K562 (cell line): ENCODE measurements at regions not wholly inside any gene's neighbourhood (a gene's known extent, or its start where the extent isn't known, plus 50 kb on each side); places are given as distances from the start of the nearest gene placed in this dataset.

Experiments
- ATAC-seq: fragments of 200-7000 bp; cut with Tn5 transposase; 3 replicates; pipeline ENCODE4 v1.9.1; 2020; ENCODE audit warnings: moderate library complexity
- BruUV-seq: library from RNA; stranded (reverse); fragments of 400-500 nt; replicated peaks from 2 replicates; lab custom pipeline; 2021; lab: Mats Ljungman, UMichigan
- CTCF ChIA-PET: fragments of 300-600 bp; formaldehyde crosslinking; extraction: SDS; loops from one replicate; lab custom pipeline; 2021; ENCODE audit warnings: low intra/inter-chr PET ratio; lab: Yijun Ruan, JAX
- POLR2A ChIA-PET: fragments of 300-600, 350-650 bp; sonication (Branson Sonifier 250); formaldehyde crosslinking; extraction: SDS; loops from one replicate; lab custom pipeline; 2021; ENCODE audit warnings: antibody characterized with exemption, inconsistent platforms; lab: Yijun Ruan, JAX
- DNase-seq, 4 experiments: peaks; one replicate each; pipeline versions ENCODE4 v3.0.0 to v3.0.0-alpha.2; 2011 to 2018; ENCODE audit warnings: low spot score in 3 of 4, mixed read lengths in 3 of 4; ENCODE audit errors: extremely low read depth in 1 of 4
- FAIRE-seq: peaks from 2 replicates; lab custom pipeline; 2011; peaks lifted over from hg19 to GRCh38; lab: Jason Lieb, UNC
- H2AFZ ChIP-seq: 2 replicates; pipeline ENCODE4 v1.6.0; 2011; ENCODE audit warnings: low read depth, low read length, control low read depth, inconsistent platforms
- H3K27ac ChIP-seq: fragments of 200-600 bp; 3 replicates; pipeline ENCODE4 v1.8.0; 2011; ENCODE audit warnings: low read depth, mild to moderate bottlenecking, control low read depth, inconsistent platforms, low read length, moderate library complexity, mixed read lengths; ENCODE audit errors: extremely low read depth
- H3K27me3 ChIP-seq, 2 experiments: fragments of 300-600 bp in 1 of 2; 2 replicates in 1 of 2; 3 replicates in 1 of 2; pipeline versions ENCODE4 v1.6.0 to v1.8.0; 2011; ENCODE audit warnings: inconsistent platforms in 2 of 2, low read length in 2 of 2, mild to moderate bottlenecking in 1 of 2, mixed read lengths in 1 of 2, moderate library complexity in 1 of 2; ENCODE audit not compliant: control insufficient read depth in 2 of 2, insufficient read depth in 2 of 2
- H3K36me3 ChIP-seq: fragments of 300-600 bp; 3 replicates; pipeline ENCODE4 v1.8.0; 2011; ENCODE audit warnings: mild to moderate bottlenecking, low read length, inconsistent platforms; ENCODE audit not compliant: control insufficient read depth, insufficient read depth
- H3K4me1 ChIP-seq, 2 experiments: fragments of 200-600 bp in 1 of 2; replicated peaks in 1 of 2; 2 replicates in 1 of 2; 3 replicates in 1 of 2; pipeline versions ENCODE4 v1.5.1 to v1.8.0; 2011; ENCODE audit warnings: inconsistent platforms in 2 of 2, low read length in 2 of 2, mild to moderate bottlenecking in 1 of 2, mixed read lengths in 1 of 2, moderate library complexity in 1 of 2; ENCODE audit not compliant: control insufficient read depth in 2 of 2, insufficient read depth in 2 of 2
- H3K4me2 ChIP-seq: 2 replicates; pipeline ENCODE4 v1.6.1; 2011; ENCODE audit warnings: low read length, control low read depth, inconsistent platforms, mixed read lengths; ENCODE audit not compliant: insufficient read depth
- H3K4me3 ChIP-seq: fragments of 200-600 bp; sonication (generic), shearing (Covaris generic); 2 replicates; pipeline ENCODE4 v1.5.1; 2016; ENCODE audit warnings: control low read depth, inconsistent platforms
- H3K79me2 ChIP-seq: fragments of 200-600 bp; 3 replicates; pipeline ENCODE4 v1.8.0; 2011; ENCODE audit warnings: low read length, inconsistent platforms; ENCODE audit not compliant: control insufficient read depth, insufficient read depth
- H3K9ac ChIP-seq, 2 experiments: 2 replicates each; pipeline versions ENCODE4 v1.6.0 to v1.6.1; 2011; ENCODE audit warnings: low read depth in 2 of 2, low read length in 2 of 2, control low read depth in 1 of 2, inconsistent platforms in 1 of 2, mild to moderate bottlenecking in 1 of 2, mixed read lengths in 1 of 2; ENCODE audit not compliant: insufficient read depth in 1 of 2
- H3K9me1 ChIP-seq: one replicate; pipeline ENCODE4 v1.6.0; 2011; ENCODE audit warnings: inconsistent platforms, mild to moderate bottlenecking, low read length, moderate library complexity; ENCODE audit not compliant: control insufficient read depth, insufficient read depth
- H3K9me3 ChIP-seq: replicated peaks from 2 replicates; pipeline ENCODE4 v1.5.1; 2011; ENCODE audit warnings: low read depth, low read length, inconsistent platforms; ENCODE audit not compliant: control insufficient read depth, insufficient read depth
- H4K20me1 ChIP-seq: replicated peaks from 2 replicates; pipeline ENCODE4 v1.6.1; 2011; ENCODE audit warnings: low read length, inconsistent platforms, mixed read lengths; ENCODE audit not compliant: control insufficient read depth, insufficient read depth
- CCAR2 ChIP-seq: fragments of 200-400 bp; formaldehyde crosslinking; IDR thresholded peaks from 2 replicates; pipeline ENCODE4 v1.6.1; 2017; ENCODE audit warnings: mild to moderate bottlenecking, low read depth, low read length
- L3MBTL2 ChIP-seq: fragments of 450-650 bp; IDR thresholded peaks from 2 replicates; pipeline ENCODE4 v1.6.1; 2016; ENCODE audit warnings: mild to moderate bottlenecking, moderate library complexity
- RCOR1 ChIP-seq, 2 experiments: IDR thresholded peaks; 2 replicates each; pipeline ENCODE4 v1.6.1; 2012; ENCODE audit warnings: low read depth in 2 of 2, low read length in 2 of 2, borderline replicate concordance in 1 of 2, improper control_type of control experiment in 1 of 2
- RFX5 ChIP-seq: IDR thresholded peaks from 2 replicates; pipeline ENCODE4 v1.6.1; 2011; ENCODE audit warnings: low read depth, mild to moderate bottlenecking, improper control_type of control experiment, low read length
- RNF2 ChIP-seq: sonication (generic); IDR thresholded peaks from 2 replicates; pipeline ENCODE4 v1.6.1; 2016
- SMAD1 ChIP-seq: fragments of 150-350 bp; IDR thresholded peaks from 2 replicates; pipeline ENCODE4 v1.6.1; 2014; ENCODE audit warnings: low read length, low read depth; ENCODE audit not compliant: partially characterized antibody
- TBP ChIP-seq: optimal IDR thresholded peaks from 2 replicates; pipeline ENCODE3; 2011; ENCODE audit warnings: low read depth, low read length, improper control_type of control experiment
- TCF7L2 ChIP-seq: fragments of 150-350 bp; IDR thresholded peaks from 2 replicates; pipeline ENCODE4 v1.6.1; 2016; ENCODE audit warnings: low read depth, mild to moderate bottlenecking, low read length, moderate library complexity
- ZNF184 ChIP-seq: sonication (generic); formaldehyde crosslinking; IDR thresholded peaks from 2 replicates; pipeline ENCODE4 v1.5.0; 2020; ENCODE audit warnings: missing genetic modification reagents
- ZNF263 ChIP-seq: sonication (generic); formaldehyde crosslinking; IDR thresholded peaks from 2 replicates; pipeline ENCODE4 v1.8.0; 2022; ENCODE audit warnings: mild to moderate bottlenecking, missing genetic modification reagents, borderline replicate concordance
- ZNF644 ChIP-seq: fragments of 200-800 bp; sonication (Bioruptor generic); IDR thresholded peaks from 2 replicates; pipeline ENCODE4 v1.6.1; 2016; ENCODE audit warnings: low read depth, missing genetic modification characterization, missing compliant biosample characterization
- WGBS: fragments of 100-300 bp; shearing (Covaris generic); methylation state at CpG from one replicate; pipeline ENCODE4 v1.1.6; 2016; ENCODE audit warnings: low coverage, mixed read lengths; ENCODE audit not compliant: insufficient coverage; ENCODE audit errors: missing lambda C conversion rate; 5-methylcytosine and 5-hydroxymethylcytosine counted together
- in situ Hi-C: fragments of 300-500 bp; cut with MboI; formaldehyde crosslinking; loops from 4 replicates; pipeline ENCODE4 v1.15.0; 2018; ENCODE audit warnings: inconsistent platforms, mixed read lengths
- intact Hi-C: fragments of 100-400 bp; cut with micrococcal nuclease; formaldehyde crosslinking; loops from 2 replicates; pipeline ENCODE4 v1.14.2; 2022

DNA sequence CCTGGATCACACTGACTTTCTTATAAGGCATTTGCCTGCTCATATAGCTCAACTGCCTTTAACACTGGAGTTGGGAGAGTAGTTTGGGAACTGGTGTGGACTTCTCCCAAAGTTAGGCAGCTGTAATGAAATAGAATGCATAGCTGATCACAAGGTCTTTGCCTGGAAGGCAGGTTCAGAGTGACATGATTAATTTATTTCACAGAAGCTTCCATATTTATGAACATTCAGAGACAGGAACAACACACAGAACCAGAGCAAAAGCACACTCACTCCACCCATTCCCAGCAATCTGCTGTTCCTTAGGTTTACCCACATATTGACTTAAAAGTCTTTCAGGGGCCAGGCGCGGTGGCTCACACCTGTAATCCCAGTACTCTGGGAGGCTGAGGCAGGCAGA is 234.2 kb downstream of the REEP3 start:
- FAIRE-seq (no peak), DNase-seq (no peak), ATAC-seq (no peak)
- BruUV-seq = no TSS peak
- ChIA-PET POLR2A (interaction anchor here (0.6 to 0.8 kb wide), 2 partner anchors 8 to 44 kb away, joined by 3 to 4 read pairs; no protein-coding TSS in a partner anchor), CTCF (interaction anchor here (0.6 kb wide), 1 partner anchor 588 kb away, joined by 3 read pairs; no protein-coding TSS in a partner anchor)
- intact Hi-C loops (no loop called here), in situ Hi-C loops (loop anchor here (25.0 kb wide), 1 partner anchor 1643 kb away; no protein-coding TSS in a partner anchor)
- 0 out of 5 replicates have a peak, but pooled peaks cover 2 to 6% of the 10 kb centered on the region in 2 experiments for H3K27me3 ChIP-seq
- no peak overlapping the region for H3K9ac ChIP-seq
- no peaks in the 10 kb centered on the region for H3K9me1 ChIP-seq
- TF ChIP-seq ZNF184 (no peak), ZNF644 (tag) (no peak), ZNF263 (no peak), RCOR1 (IDR thresholded peaks at IDR 0.05; ENCODE audit: borderline replicate concordance in 1 of 2, low read depth in 2 of 2, low read length in 2 of 2) (no peak), SMAD1 (no peak), L3MBTL2 (no peak), RFX5 (no peak), TCF7L2 (no peak), CCAR2 (no peak), RNF2 (no peak), TBP (no peak)
- H3K27ac ChIP-seq = no peak overlapping the region
- no peak overlapping the region for H3K4me2 ChIP-seq
- H3K4me3 ChIP-seq = no peak overlapping the region
- no peaks in the 10 kb centered on the region for H3K9me3 ChIP-seq
- H2AFZ ChIP-seq = no peak overlapping the region
- H3K79me2 ChIP-seq = no peaks in the 10 kb centered on the region
- H3K36me3 ChIP-seq = no peaks in the 10 kb centered on the region
- H4K20me1 ChIP-seq = no peaks in the 10 kb centered on the region
- 0% methylated on average over 2 of the region's 2 CpGs for WGBS
- H3K4me1 ChIP-seq = no peaks in the 10 kb centered on the region
